HCT116 (cell line): ENCODE measurements at regions not wholly inside any gene's neighbourhood (a gene's known extent, or its start where the extent isn't known, plus 50 kb on each side); places are given as distances from the start of the nearest gene placed in this dataset.

Experiments
- ATAC-seq: fragments of 200-7000 bp; cut with Tn5 transposase; 2 replicates; pipeline ENCODE4 v1.9.1; 2020; ENCODE audit warnings: mild to moderate bottlenecking, moderate library complexity
- BruUV-seq: library from RNA; stranded (reverse); fragments of 400-500 nt; replicated peaks from 2 replicates; lab custom pipeline; 2021; lab: Mats Ljungman, UMichigan
- CTCF ChIA-PET: fragments of 300-600 bp; sonication (Branson Sonifier 250); formaldehyde crosslinking; loops from one replicate; lab custom pipeline; 2021; ENCODE audit warnings: antibody characterized with exemption; lab: Charles Lee
- POLR2A ChIA-PET: fragments of 300-600, 350-600 bp; sonication (Branson Sonifier 250); formaldehyde crosslinking; loops from one replicate; lab custom pipeline; 2021; ENCODE audit warnings: antibody characterized with exemption; lab: Charles Lee
- RAD21 ChIA-PET, 2 experiments: fragments of 300-600 bp; sonication (Branson Sonifier 250); formaldehyde crosslinking; loops; one replicate each; lab custom pipeline; 2023; ENCODE audit warnings: low total read pairs in 2 of 2; ENCODE audit not compliant: uncharacterized antibody in 2 of 2, unreplicated experiment in 2 of 2, low non-redundant PET in 1 of 2; lab: Charles Lee
- DNase-seq: peaks from one replicate; pipeline ENCODE4 v3.0.0-alpha.2; 2010; ENCODE audit warnings: low read depth, low spot score
- H2AFZ ChIP-seq: fragments of 200-600 bp; shearing (Covaris generic), sonication (generic); 2 replicates; pipeline ENCODE4 v1.6.1; 2017; ENCODE audit warnings: low read depth, mixed run types, mixed read lengths, antibody characterized with exemption, low read length; ENCODE audit not compliant: poor library complexity, severe bottlenecking
- H3K27ac ChIP-seq: 2 replicates; pipeline ENCODE4 v1.5.1; 2012; ENCODE audit warnings: low read depth, low read length
- H3K27me3 ChIP-seq: fragments of 200-600 bp; sonication (generic); 2 replicates; pipeline ENCODE4 v1.6.1; 2016; ENCODE audit warnings: mixed run types, low read length, mixed read lengths; ENCODE audit not compliant: insufficient read depth
- H3K36me3 ChIP-seq, 2 experiments: fragments of 200-500 bp in 1 of 2; fragments of 200-600 bp in 1 of 2; sonication (Bioruptor generic) in 1 of 2; sonication (generic) in 1 of 2; 2 replicates each; pipeline versions ENCODE4 v1.5.1 to v1.6.1; 2014 to 2016; ENCODE audit warnings: low read length in 2 of 2, inconsistent platforms in 1 of 2, mixed read lengths in 1 of 2, mixed run types in 1 of 2; ENCODE audit not compliant: insufficient read depth in 2 of 2, control insufficient read depth in 1 of 2
- H3K4me1 ChIP-seq, 2 experiments: fragments of 200-600 bp in 1 of 2; sonication (generic) in 1 of 2; 2 replicates each; pipeline versions ENCODE4 v1.5.1 to v1.6.1; 2012 to 2017; ENCODE audit warnings: low read length in 2 of 2, inconsistent platforms in 1 of 2, mild to moderate bottlenecking in 1 of 2, mixed read lengths in 1 of 2, mixed run types in 1 of 2, moderate library complexity in 1 of 2; ENCODE audit not compliant: insufficient read depth in 2 of 2, control insufficient read depth in 1 of 2
- H3K4me2 ChIP-seq: fragments of 200-600 bp; sonication (generic); 2 replicates; pipeline ENCODE4 v1.6.1; 2017; ENCODE audit warnings: mixed run types, low read length, mixed read lengths
- H3K4me3 ChIP-seq, 2 experiments: fragments of 200-600 bp in 1 of 2; sonication (generic) in 1 of 2; replicated peaks in 1 of 2; 2 replicates each; pipeline ENCODE4 v1.5.1; 2011 to 2016; ENCODE audit warnings: low read length in 2 of 2, control low read depth in 1 of 2, low read depth in 1 of 2, mild to moderate bottlenecking in 1 of 2, mixed read lengths in 1 of 2, mixed run types in 1 of 2
- H3K79me2 ChIP-seq: fragments of 200-600 bp; sonication (generic); 2 replicates; pipeline ENCODE4 v1.6.1; 2017; ENCODE audit warnings: mild to moderate bottlenecking, mixed run types, low read length, moderate library complexity, mixed read lengths; ENCODE audit not compliant: insufficient read depth
- H3K9ac ChIP-seq: fragments of 200-600 bp; sonication (generic); 2 replicates; pipeline ENCODE4 v1.6.1; 2016; ENCODE audit warnings: low read length, mixed read lengths
- H3K9me2 ChIP-seq: fragments of 200-600 bp; sonication (generic), shearing (Covaris generic); 2 replicates; pipeline ENCODE4 v1.6.1; 2017; ENCODE audit warnings: mixed run types, mild to moderate bottlenecking, moderate library complexity; ENCODE audit not compliant: insufficient read depth
- H3K9me3 ChIP-seq, 2 experiments: fragments of 200-500 bp in 1 of 2; fragments of 200-600 bp in 1 of 2; sonication (Bioruptor generic) in 1 of 2; sonication (generic) in 1 of 2; 2 replicates each; pipeline ENCODE4 v1.6.1; 2014 to 2017; ENCODE audit warnings: low read length in 2 of 2, mixed read lengths in 2 of 2, inconsistent platforms in 1 of 2, low read depth in 1 of 2, mild to moderate bottlenecking in 1 of 2, mixed run types in 1 of 2, moderate library complexity in 1 of 2; ENCODE audit not compliant: control insufficient read depth in 1 of 2, insufficient read depth in 1 of 2
- H4K20me1 ChIP-seq: fragments of 200-600 bp; sonication (generic), shearing (Covaris generic); 2 replicates; pipeline ENCODE4 v1.6.1; 2017; ENCODE audit warnings: mixed run types, mild to moderate bottlenecking, moderate library complexity; ENCODE audit not compliant: insufficient read depth
- EGR1 ChIP-seq: IDR thresholded peaks from 2 replicates; pipeline ENCODE4 v1.6.1; 2012; ENCODE audit warnings: low read depth
- EZH2 ChIP-seq: fragments of 200-600 bp; sonication (generic); IDR thresholded peaks from 2 replicates; pipeline ENCODE4 v1.6.1; 2017; ENCODE audit warnings: antibody characterized with exemption, mixed run types
- EZH2phosphoT487 ChIP-seq: fragments of 200-600 bp; IDR thresholded peaks from 2 replicates; pipeline ENCODE4 v1.6.1; 2018; ENCODE audit warnings: antibody characterized with exemption, borderline replicate concordance
- FOSL1 ChIP-seq: IDR thresholded peaks from 2 replicates; pipeline ENCODE4 v1.6.1; 2012; ENCODE audit warnings: low read depth
- JUND ChIP-seq: IDR thresholded peaks from 2 replicates; pipeline ENCODE4 v1.6.1; 2012
- SIN3A ChIP-seq: IDR thresholded peaks from 2 replicates; pipeline ENCODE4 v1.6.1; 2012; ENCODE audit warnings: low read depth
- TCF7L2 ChIP-seq: IDR thresholded peaks from 2 replicates; pipeline ENCODE4 v1.7.0; 2011; ENCODE audit warnings: borderline replicate concordance, inconsistent platforms; ENCODE audit not compliant: insufficient read depth, insufficient read length; ENCODE audit errors: extremely low read depth
- ZNF274 ChIP-seq: fragments of 200-500 bp; sonication (Bioruptor generic); IDR thresholded peaks from 2 replicates; pipeline ENCODE4 v1.6.1; 2014; ENCODE audit warnings: mild to moderate bottlenecking, low read depth, low read length, inconsistent platforms
- intact Hi-C: fragments of 100-400 bp; cut with micrococcal nuclease; formaldehyde crosslinking; loops from 2 replicates; pipeline ENCODE4 v1.10.0; 2022
- TF ChIP-seq, protein P1 (sequence below): IDR thresholded peaks from 2 replicates; pipeline ENCODE4 v1.6.1; 2012

- Histone ChIP-seq H3K4me1 (no peaks in the 10 kb centered on the region), H3K9me3 (no peaks in the 10 kb centered on the region), H3K9ac (no peak overlapping the region), H3K4me3 (no peak overlapping the region), H2AFZ (no peak overlapping the region), H3K4me2 (no peak overlapping the region), H3K79me2 (no peaks in the 10 kb centered on the region), H4K20me1 (no peaks in the 10 kb centered on the region), H3K36me3 (no peaks in the 10 kb centered on the region), H3K27ac (no peak overlapping the region), H3K27me3 (0 out of 2 replicates have a peak, but pooled peaks cover 8% of the 10 kb centered on the region), H3K9me2 (no peaks in the 10 kb centered on the region)
- ChIA-PET POLR2A (no interaction called here), RAD21 (no interaction called here), CTCF (no interaction called here)
- intact Hi-C loops: loop anchor here (10.0 kb wide), 2 partner anchors 415 to 885 kb away; no protein-coding TSS in a partner anchor
- TF ChIP-seq EZH2phosphoT487 (no peak), SIN3A (no peak), EZH2 (no peak), JUND (no peak)
- no TSS peak for BruUV-seq
- DNase-seq (no peak), ATAC-seq (no peak)
Observed at GRCh38 chr4:16439768-16440167, 213.5 kb upstream of the TAPT1 start.

DNA sequence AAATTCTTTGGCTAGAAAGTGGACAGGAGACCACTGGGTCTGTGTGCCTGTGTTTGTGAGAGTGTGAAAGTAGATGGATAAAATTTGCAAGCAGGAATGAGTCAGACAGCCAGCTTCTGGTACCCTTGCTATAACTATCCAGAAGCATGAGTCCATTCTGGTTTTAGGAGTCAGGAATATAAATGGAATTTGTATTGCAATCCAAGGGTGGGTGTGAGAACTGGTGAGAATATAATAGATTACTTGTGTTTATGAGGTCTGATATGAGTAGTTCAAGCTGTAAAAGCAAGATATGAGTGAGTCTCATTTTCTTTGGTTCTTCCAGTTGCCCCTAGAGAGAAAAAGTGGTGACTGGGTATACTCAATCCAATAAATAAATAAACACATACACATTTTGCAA lies 212.7 kb upstream of the TAPT1 start:
- ChIA-PET CTCF (no interaction called here), POLR2A (no interaction called here), RAD21 (no interaction called here)
- DNase-seq (no peak), ATAC-seq (no peak)
- Histone ChIP-seq H3K4me3 (no peak overlapping the region), H3K9me2 (no peaks in the 10 kb centered on the region), H3K36me3 (no peaks in the 10 kb centered on the region), H3K4me2 (no peak overlapping the region), H3K9me3 (no peaks in the 10 kb centered on the region), H2AFZ (no peak overlapping the region), H3K79me2 (no peaks in the 10 kb centered on the region), H3K27ac (no peak overlapping the region), H3K4me1 (no peaks in the 10 kb centered on the region), H3K27me3 (0 out of 2 replicates have a peak, but pooled peaks cover 8% of the 10 kb centered on the region), H4K20me1 (no peaks in the 10 kb centered on the region), H3K9ac (no peak overlapping the region)
- no TSS peak for BruUV-seq
- TF ChIP-seq TCF7L2 (no peak), ZNF274 (no peak), EGR1 (no peak), FOSL1 (no peak), JUND (no peak), EZH2phosphoT487 (no peak)
- TF ChIP-seq, protein P1, sequence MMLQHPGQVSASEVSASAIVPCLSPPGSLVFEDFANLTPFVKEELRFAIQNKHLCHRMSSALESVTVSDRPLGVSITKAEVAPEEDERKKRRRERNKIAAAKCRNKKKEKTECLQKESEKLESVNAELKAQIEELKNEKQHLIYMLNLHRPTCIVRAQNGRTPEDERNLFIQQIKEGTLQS: no peak
- intact Hi-C loops: no loop called here
